ENCODE measurements at regions not wholly inside any gene's neighbourhood (a gene's known extent, or its start where the extent isn't known, plus 50 kb on each side); places are given as distances from the start of the nearest gene placed in this dataset.

- TF ChIP-seq CBX8 (IDR thresholded peaks at IDR 0.05; ENCODE audit: borderline replicate concordance, extremely low read depth, low read depth, low read length, poor library complexity, severe bottlenecking) (no peak), SP2 (IDR thresholded peaks at IDR 0.05; ENCODE audit: extremely low read depth, low read depth, low read length, poor library complexity, severe bottlenecking) (no peak), FOXP1 (CRISPR knock-in tag; IDR thresholded peaks at IDR 0.05) (no peak), GTF2B (IDR thresholded peaks at IDR 0.05; ENCODE audit: extremely low read depth, insufficient read length) (no peak), KDM2B (CRISPR knock-in tag; IDR thresholded peaks at IDR 0.05) (no peak; the same call in 1 of the 2 replicates), MCM2 (IDR thresholded peaks at IDR 0.05; ENCODE audit: low read depth) (no peak), PRPF4 (IDR thresholded peaks at IDR 0.05; ENCODE audit: insufficient read depth, low read depth, low read length, poor library complexity, severe bottlenecking) (no peak), ZBTB40 (IDR thresholded peaks at IDR 0.05) (peak; percentile 46; the same call in 1 of the 2 replicates), ZBTB40 (CRISPR knock-in tag; IDR thresholded peaks at IDR 0.05) (no peak; the same call in 1 of the 2 replicates), ZNF175 (CRISPR knock-in tag; IDR thresholded peaks at IDR 0.05; ENCODE audit: low read depth) (no peak), ZNF644 (tag; IDR thresholded peaks at IDR 0.05; ENCODE audit: low read depth) (no peak), ZNF24 (IDR thresholded peaks at IDR 0.05) (peak; percentile 76; the same call in 1 of the 2 replicates), SUPT5H (IDR thresholded peaks at IDR 0.05) (no peak)
- TF ChIP-seq, protein P1, sequence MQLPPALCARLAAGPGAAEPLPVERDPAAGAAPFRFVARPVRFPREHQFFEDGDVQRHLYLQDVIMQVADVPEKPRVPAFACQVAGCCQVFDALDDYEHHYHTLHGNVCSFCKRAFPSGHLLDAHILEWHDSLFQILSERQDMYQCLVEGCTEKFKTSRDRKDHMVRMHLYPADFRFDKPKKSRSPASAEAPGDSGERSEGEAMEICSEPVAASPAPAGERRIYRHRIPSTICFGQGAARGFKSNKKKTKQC (CRISPR knock-in tag; IDR thresholded peaks at IDR 0.05) = no peak
These were observed 84.4 kb upstream of the SEPTIN5 start (continued) for GRCh38 chr22:19629720-19630419.
